Transverse colon (tissue), 3 donors: ENCODE measurements at regions not wholly inside any gene's neighbourhood (a gene's known extent, or its start where the extent isn't known, plus 50 kb on each side); places are given as distances from the start of the nearest gene placed in this dataset.

Source experiments
- CTCF ChIP-seq, 5 experiments: fragments of 200-600 bp in 3 of 5; fragments of 450-650 bp in 2 of 5; sonication (generic) in 3 of 5; IDR thresholded peaks; 1 replicate in 2 of 5; 2 replicates in 3 of 5; pipeline ENCODE4 v1.5.1; 2016 to 2017; ENCODE audit warnings: antibody characterized with exemption in 5 of 5, inconsistent platforms in 3 of 5, mild to moderate bottlenecking in 2 of 5, moderate library complexity in 1 of 5
- EP300 ChIP-seq: sonication (generic); formaldehyde crosslinking; IDR thresholded peaks from one replicate; pipeline ENCODE4 v1.6.1; 2017; ENCODE audit warnings: antibody characterized with exemption, low read depth
- POLR2A ChIP-seq: fragments of 450-650 bp; IDR thresholded peaks from one replicate; pipeline ENCODE4 v1.6.1; 2016; ENCODE audit warnings: antibody characterized with exemption, mild to moderate bottlenecking, moderate library complexity

GRCh38 chr6:40252531-40253258 is 318.4 kb upstream of the MOCS1 start:
- no peak for TF ChIP-seq POLR2A
- no peak for TF ChIP-seq CTCF (IDR thresholded peaks at IDR 0.05)
- TF ChIP-seq EP300: no peak
